ENCODE measurements at regions not wholly inside any gene's neighbourhood (a gene's known extent, or its start where the extent isn't known, plus 50 kb on each side); places are given as distances from the start of the nearest gene placed in this dataset.

DNA sequence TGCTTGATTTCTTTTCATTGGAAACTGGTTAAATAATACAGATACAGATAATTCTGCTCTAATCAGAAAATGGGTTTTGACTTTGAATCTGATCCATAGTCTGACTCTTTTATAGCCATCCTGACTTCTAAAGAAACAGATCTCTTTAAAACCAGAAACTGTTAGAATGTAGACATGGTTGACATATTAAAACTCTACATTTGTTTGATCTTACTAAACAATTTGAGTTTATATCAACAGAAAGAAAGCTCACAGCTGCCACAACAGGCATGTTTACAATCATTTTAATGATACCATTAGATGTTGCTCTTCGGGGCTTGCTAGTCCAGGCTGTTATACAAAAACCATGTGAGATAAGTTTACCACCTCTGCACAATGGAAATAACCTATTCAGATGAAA lies 193.0 kb upstream of the SEMA3A start:
- TF ChIP-seq EZH2 (IDR thresholded peaks at IDR 0.05; ENCODE audit: insufficient read depth, poor library complexity, severe bottlenecking) (no peak), EZH2phosphoT487 (IDR thresholded peaks at IDR 0.05; ENCODE audit: insufficient read depth, low read depth) (no peak)

Measured in GM23248 (cell line).